ENCODE measurements at regions not wholly inside any gene's neighbourhood (a gene's known extent, or its start where the extent isn't known, plus 50 kb on each side); places are given as distances from the start of the nearest gene placed in this dataset.
"Not testable (repeated sequence)": the region's sequence is repeated elsewhere in the genome, so short reads cannot be mapped to it uniquely, and the experiment has no call there.

- no peaks in the 10 kb centered on the region for H3K36me3 ChIP-seq (ENCODE audit: control insufficient read depth, insufficient read depth, low read length)
- no peaks in the 10 kb centered on the region for H3K9me3 ChIP-seq (ENCODE audit: control insufficient read depth, low read length)
- H3K27ac ChIP-seq (ENCODE audit: insufficient read depth, low read depth, low read length, poor library complexity, severe bottlenecking): no peak overlapping the region
- H3K27me3 ChIP-seq (ENCODE audit: control insufficient read depth, insufficient read depth, low read length, poor library complexity, severe bottlenecking): peaks cover 3% of the 10 kb centered on the region
- peaks cover 10% of the 10 kb centered on the region for H3K4me1 ChIP-seq (ENCODE audit: control insufficient read depth, insufficient read depth, low read length)
- H3K4me3 ChIP-seq (ENCODE audit: insufficient read depth, low read depth, low read length): no peak overlapping the region
- 90 to 97% methylated on average over 5 to 6 of the region's 6 CpGs for WGBS, 2 experiments
These were observed 617.3 kb upstream of the GOT2 start for GRCh38 chr16:59351305-59351903.

GRCh38 chr16:59350670-59351069, 616.6 kb upstream of the GOT2 start:
- WGBS, 2 experiments: 100% methylated on average over 1 of the region's 2 CpGs; no CpG with 5 or more reads in 1 of the 2 experiments
- Histone ChIP-seq H3K36me3 (ENCODE audit: control insufficient read depth, insufficient read depth, low read length) (no peaks in the 10 kb centered on the region), H3K9me3 (ENCODE audit: control insufficient read depth, low read length) (no peaks in the 10 kb centered on the region), H3K4me3 (ENCODE audit: insufficient read depth, low read depth, low read length) (no peak overlapping the region), H3K27me3 (ENCODE audit: control insufficient read depth, insufficient read depth, low read length, poor library complexity, severe bottlenecking) (peaks cover 6% of the 10 kb centered on the region), H3K4me1 (ENCODE audit: control insufficient read depth, insufficient read depth, low read length) (peaks cover 6% of the 10 kb centered on the region), H3K27ac (ENCODE audit: insufficient read depth, low read depth, low read length, poor library complexity, severe bottlenecking) (no peak overlapping the region)

- Histone ChIP-seq H3K4me3 (ENCODE audit: insufficient read depth, low read depth, low read length) (no peak overlapping the region), H3K4me1 (ENCODE audit: control insufficient read depth, insufficient read depth, low read length) (peaks cover 3% of the 10 kb centered on the region), H3K36me3 (ENCODE audit: control insufficient read depth, insufficient read depth, low read length) (no peaks in the 10 kb centered on the region), H3K27ac (ENCODE audit: insufficient read depth, low read depth, low read length, poor library complexity, severe bottlenecking) (no peak overlapping the region), H3K27me3 (ENCODE audit: control insufficient read depth, insufficient read depth, low read length, poor library complexity, severe bottlenecking) (peaks cover 35% of the 10 kb centered on the region), H3K9me3 (ENCODE audit: control insufficient read depth, low read length) (no peaks in the 10 kb centered on the region)
- 74% methylated on average over 3 of the region's 3 CpGs for WGBS, 2 experiments
These were observed 608.6 kb upstream of the GOT2 start for GRCh38 chr16:59342669-59343068.

GRCh38 chr16:59341368-59341767, 607.3 kb upstream of the GOT2 start:
- H3K4me1 ChIP-seq (ENCODE audit: control insufficient read depth, insufficient read depth, low read length): peaks cover 3% of the 10 kb centered on the region
- H3K9me3 ChIP-seq (ENCODE audit: control insufficient read depth, low read length): no peaks in the 10 kb centered on the region
- H3K4me3 ChIP-seq (ENCODE audit: insufficient read depth, low read depth, low read length): no peak overlapping the region
- peaks cover 32% of the 10 kb centered on the region for H3K27me3 ChIP-seq (ENCODE audit: control insufficient read depth, insufficient read depth, low read length, poor library complexity, severe bottlenecking)
- 48 to 53% methylated on average over 2 of the region's 2 CpGs for WGBS, 2 experiments
- H3K36me3 ChIP-seq (ENCODE audit: control insufficient read depth, insufficient read depth, low read length): no peaks in the 10 kb centered on the region
- no peak overlapping the region for H3K27ac ChIP-seq (ENCODE audit: insufficient read depth, low read depth, low read length, poor library complexity, severe bottlenecking)

GRCh38 chr16:59339871-59340270, 605.8 kb upstream of the GOT2 start:
- Histone ChIP-seq H3K27ac (ENCODE audit: insufficient read depth, low read depth, low read length, poor library complexity, severe bottlenecking) (no peak overlapping the region), H3K36me3 (ENCODE audit: control insufficient read depth, insufficient read depth, low read length) (no peaks in the 10 kb centered on the region), H3K4me1 (ENCODE audit: control insufficient read depth, insufficient read depth, low read length) (peaks cover 3% of the 10 kb centered on the region), H3K9me3 (ENCODE audit: control insufficient read depth, low read length) (no peaks in the 10 kb centered on the region), H3K4me3 (ENCODE audit: insufficient read depth, low read depth, low read length) (no peak overlapping the region), H3K27me3 (ENCODE audit: control insufficient read depth, insufficient read depth, low read length, poor library complexity, severe bottlenecking) (peaks cover 29% of the 10 kb centered on the region)
- WGBS, 2 experiments: 2 to 9% methylated on average over 1 to 2 of the region's 2 CpGs

GRCh38 chr16:59336136-59336695, 602.1 kb upstream of the GOT2 start:
- Histone ChIP-seq H3K36me3 (ENCODE audit: control insufficient read depth, insufficient read depth, low read length) (no peaks in the 10 kb centered on the region), H3K27ac (ENCODE audit: insufficient read depth, low read depth, low read length, poor library complexity, severe bottlenecking) (peak overlapping the region; percentile 21), H3K27me3 (ENCODE audit: control insufficient read depth, insufficient read depth, low read length, poor library complexity, severe bottlenecking) (peaks cover 24% of the 10 kb centered on the region), H3K9me3 (ENCODE audit: control insufficient read depth, low read length) (no peaks in the 10 kb centered on the region), H3K4me3 (ENCODE audit: insufficient read depth, low read depth, low read length) (no peak overlapping the region), H3K4me1 (ENCODE audit: control insufficient read depth, insufficient read depth, low read length) (peaks cover 3% of the 10 kb centered on the region)
- WGBS, 2 experiments: 51 to 66% methylated on average over 2 of the region's 3 CpGs

GRCh38 chr16:59331708-59332107, 597.6 kb upstream of the GOT2 start:
- H3K4me1 ChIP-seq (ENCODE audit: control insufficient read depth, insufficient read depth, low read length): peaks cover 12% of the 10 kb centered on the region
- not testable (repeated sequence) for H3K9me3 ChIP-seq (ENCODE audit: control insufficient read depth, low read length); H3K36me3 ChIP-seq (ENCODE audit: control insufficient read depth, insufficient read depth, low read length); H3K27ac ChIP-seq (ENCODE audit: insufficient read depth, low read depth, low read length, poor library complexity, severe bottlenecking); H3K27me3 ChIP-seq (ENCODE audit: control insufficient read depth, insufficient read depth, low read length, poor library complexity, severe bottlenecking); H3K4me3 ChIP-seq (ENCODE audit: insufficient read depth, low read depth, low read length)
- WGBS, 2 experiments: 94 to 96% methylated on average over 3 of the region's 3 CpGs

GRCh38 chr16:59330019-59330670, 596.0 kb upstream of the GOT2 start:
- Histone ChIP-seq H3K36me3 (ENCODE audit: control insufficient read depth, insufficient read depth, low read length) (no peaks in the 10 kb centered on the region), H3K4me1 (ENCODE audit: control insufficient read depth, insufficient read depth, low read length) (peaks cover 12% of the 10 kb centered on the region), H3K27ac (ENCODE audit: insufficient read depth, low read depth, low read length, poor library complexity, severe bottlenecking) (peak overlapping the region; percentile 64), H3K27me3 (ENCODE audit: control insufficient read depth, insufficient read depth, low read length, poor library complexity, severe bottlenecking) (no peaks in the 10 kb centered on the region), H3K9me3 (ENCODE audit: control insufficient read depth, low read length) (no peaks in the 10 kb centered on the region), H3K4me3 (ENCODE audit: insufficient read depth, low read depth, low read length) (no peak overlapping the region)
- 47 to 64% methylated on average over 1 to 2 of the region's 2 CpGs for WGBS, 2 experiments

- Histone ChIP-seq H3K27me3 (ENCODE audit: control insufficient read depth, insufficient read depth, low read length, poor library complexity, severe bottlenecking) (no peaks in the 10 kb centered on the region), H3K4me3 (ENCODE audit: insufficient read depth, low read depth, low read length) (no peak overlapping the region), H3K27ac (ENCODE audit: insufficient read depth, low read depth, low read length, poor library complexity, severe bottlenecking) (no peak overlapping the region), H3K4me1 (ENCODE audit: control insufficient read depth, insufficient read depth, low read length) (peaks cover 12% of the 10 kb centered on the region), H3K36me3 (ENCODE audit: control insufficient read depth, insufficient read depth, low read length) (no peaks in the 10 kb centered on the region), H3K9me3 (ENCODE audit: control insufficient read depth, low read length) (no peaks in the 10 kb centered on the region)
- 25 to 77% methylated on average over 1 to 2 of the region's 2 CpGs for WGBS, 2 experiments
These were observed 594.8 kb upstream of the GOT2 start for GRCh38 chr16:59328961-59329360.

- Histone ChIP-seq H3K27me3 (ENCODE audit: control insufficient read depth, insufficient read depth, low read length, poor library complexity, severe bottlenecking) (no peaks in the 10 kb centered on the region), H3K36me3 (ENCODE audit: control insufficient read depth, insufficient read depth, low read length) (no peaks in the 10 kb centered on the region), H3K27ac (ENCODE audit: insufficient read depth, low read depth, low read length, poor library complexity, severe bottlenecking) (no peak overlapping the region), H3K4me3 (ENCODE audit: insufficient read depth, low read depth, low read length) (no peak overlapping the region), H3K4me1 (ENCODE audit: control insufficient read depth, insufficient read depth, low read length) (peaks cover 12% of the 10 kb centered on the region), H3K9me3 (ENCODE audit: control insufficient read depth, low read length) (no peaks in the 10 kb centered on the region)
- 99 to 100% methylated on average over 3 of the region's 3 CpGs for WGBS, 2 experiments
These were observed 593.8 kb upstream of the GOT2 start for GRCh38 chr16:59327894-59328293.
